Activated CD8-positive, alpha-beta memory T cell treated with anti-CD3 and anti-CD28 coated beads for 48 hours (primary cell): ENCODE measurements at regions not wholly inside any gene's neighbourhood (a gene's known extent, or its start where the extent isn't known, plus 50 kb on each side); places are given as distances from the start of the nearest gene placed in this dataset.
"Not testable (repeated sequence)": the region's sequence is repeated elsewhere in the genome, so short reads cannot be mapped to it uniquely, and the experiment has no call there.

ENCODE experiments used
- DNase-seq, 3 experiments: peaks; one replicate each; pipeline ENCODE4 v3.0.0-alpha.2; 2020; ENCODE audit warnings: low read depth in 2 of 3, low spot score in 2 of 3

GRCh38 chr4:11894221-11894620 is 465.5 kb upstream of the HS3ST1 start:
- no peak for DNase-seq

- DNase-seq, result no peak
Observed at GRCh38 chr4:11889099-11889498, 460.4 kb upstream of the HS3ST1 start.

GRCh38 chr4:11881947-11882346 is 453.3 kb upstream of the HS3ST1 start:
- no peak for DNase-seq

- DNase-seq, result no peak
Observed at GRCh38 chr4:11881364-11881763, 452.7 kb upstream of the HS3ST1 start.

- no peak for DNase-seq
Observed at GRCh38 chr4:11878241-11878640, 449.5 kb upstream of the HS3ST1 start.

- DNase-seq, result no peak
Observed at GRCh38 chr4:11876104-11876503, 447.4 kb upstream of the HS3ST1 start.

GRCh38 chr4:11869191-11869870 is 440.6 kb upstream of the HS3ST1 start:
- no peak for DNase-seq

GRCh38 chr4:11866391-11866790 is 437.7 kb upstream of the HS3ST1 start:
- DNase-seq, result no peak

GRCh38 chr4:11860996-11861395 is 432.3 kb upstream of the HS3ST1 start:
- DNase-seq, result no peak

- DNase-seq, result no peak
Observed at GRCh38 chr4:11857881-11858280, 429.2 kb upstream of the HS3ST1 start.

- DNase-seq, result no peak
Observed at GRCh38 chr4:11847167-11847566, 418.5 kb upstream of the HS3ST1 start.

GRCh38 chr4:11843927-11844326 is 415.2 kb upstream of the HS3ST1 start:
- DNase-seq, result no peak

GRCh38 chr4:11843340-11843739 is 414.6 kb upstream of the HS3ST1 start:
- no peak for DNase-seq

GRCh38 chr4:11842620-11843263 is 414.0 kb upstream of the HS3ST1 start:
- no peak for DNase-seq

- no peak for DNase-seq
Observed at GRCh38 chr4:11839889-11840288, 411.2 kb upstream of the HS3ST1 start.

- DNase-seq, result no peak
Observed at GRCh38 chr4:11831739-11832138, 403.0 kb upstream of the HS3ST1 start.

GRCh38 chr4:11824566-11824965 is 395.9 kb upstream of the HS3ST1 start:
- DNase-seq, result no peak

- no peak for DNase-seq
Observed at GRCh38 chr4:11821772-11822430, 393.2 kb upstream of the HS3ST1 start.

GRCh38 chr4:11817088-11817487 is 388.4 kb upstream of the HS3ST1 start:
- no peak for DNase-seq

- no peak for DNase-seq
Observed at GRCh38 chr4:11814758-11815157, 386.1 kb upstream of the HS3ST1 start.

- no peak for DNase-seq
Observed at GRCh38 chr4:11813951-11814446, 385.3 kb upstream of the HS3ST1 start.

GRCh38 chr4:11811521-11811920 is 382.8 kb upstream of the HS3ST1 start:
- DNase-seq, result not testable (repeated sequence)
